Neural cell (in vitro differentiated cells): ENCODE measurements at regions not wholly inside any gene's neighbourhood (a gene's known extent, or its start where the extent isn't known, plus 50 kb on each side); places are given as distances from the start of the nearest gene placed in this dataset.

Experiments
- H2AFZ ChIP-seq: fragments of 200-600, 300-800 bp; sonication (generic), shearing (Covaris generic); 2 replicates; pipeline ENCODE4 v1.6.0; 2014; ENCODE audit warnings: low read depth, mild to moderate bottlenecking, antibody characterized with exemption, low read length, moderate library complexity
- H3F3A ChIP-seq: fragments of 200-600 bp; shearing (Covaris generic); 2 replicates; pipeline ENCODE4 v1.6.1; 2016; ENCODE audit warnings: mild to moderate bottlenecking, moderate library complexity, mixed read lengths, antibody characterized with exemption, low read length; ENCODE audit not compliant: insufficient read depth, poor library complexity, severe bottlenecking
- H3K27ac ChIP-seq: fragments of 200-600, 300-800 bp; sonication (generic), shearing (Covaris generic); 2 replicates; pipeline ENCODE4 v1.5.1; 2014; ENCODE audit warnings: mild to moderate bottlenecking, low read length, moderate library complexity
- H3K27me3 ChIP-seq: fragments of 300-800, 200-600 bp; sonication (generic), shearing (Covaris generic); 2 replicates; pipeline ENCODE4 v1.6.0; 2014; ENCODE audit warnings: mild to moderate bottlenecking, low read depth, low read length, moderate library complexity; ENCODE audit not compliant: insufficient read depth
- H3K36me3 ChIP-seq: fragments of 300-800, 200-600 bp; sonication (generic), shearing (Covaris generic); 2 replicates; pipeline ENCODE4 v1.5.1; 2014; ENCODE audit warnings: mild to moderate bottlenecking, antibody characterized with exemption, low read length, moderate library complexity; ENCODE audit not compliant: insufficient read depth
- H3K4me2 ChIP-seq: fragments of 300-800, 200-600 bp; sonication (generic), shearing (Covaris generic); 2 replicates; pipeline ENCODE4 v1.6.0; 2014; ENCODE audit warnings: mild to moderate bottlenecking, low read length
- H3K4me3 ChIP-seq: fragments of 300-800, 200-600 bp; sonication (generic), shearing (Covaris generic); 2 replicates; pipeline ENCODE4 v1.5.1; 2014; ENCODE audit warnings: mild to moderate bottlenecking, low read length, moderate library complexity
- H3K79me2 ChIP-seq: fragments of 200-600 bp; shearing (Covaris generic); replicated peaks from 2 replicates; pipeline ENCODE4 v1.6.0; 2014; ENCODE audit warnings: mild to moderate bottlenecking, low read length, moderate library complexity; ENCODE audit not compliant: insufficient read depth
- H3K9ac ChIP-seq: fragments of 300-800, 200-600 bp; sonication (generic), shearing (Covaris generic); 2 replicates; pipeline ENCODE4 v1.6.1; 2016; ENCODE audit warnings: mild to moderate bottlenecking, low read length, mixed read lengths
- H3K9me2 ChIP-seq: fragments of 200-600 bp; shearing (Covaris generic); 2 replicates; pipeline ENCODE4 v1.6.1; 2016; ENCODE audit warnings: mild to moderate bottlenecking, low read length, mixed read lengths; ENCODE audit not compliant: insufficient read depth
- H3K9me3 ChIP-seq: fragments of 200-600, 300-800 bp; sonication (generic), shearing (Covaris generic); 2 replicates; pipeline ENCODE4 v1.6.1; 2016; ENCODE audit warnings: mild to moderate bottlenecking, mixed run types, low read length, moderate library complexity, mixed read lengths
- H4K20me1 ChIP-seq: fragments of 200-600 bp; shearing (Covaris generic); 2 replicates; pipeline ENCODE4 v1.6.1; 2016; ENCODE audit warnings: mild to moderate bottlenecking, mixed run types; ENCODE audit not compliant: insufficient read depth
- CTCF ChIP-seq: fragments of 450-650 bp; IDR thresholded peaks from 2 replicates; pipeline ENCODE4 v1.5.1; 2014; ENCODE audit warnings: antibody characterized with exemption, mild to moderate bottlenecking, moderate library complexity; ENCODE audit not compliant: poor library complexity, severe bottlenecking
- EP300 ChIP-seq: fragments of 450-650 bp; conservative IDR thresholded peaks from 2 replicates; pipeline ENCODE4 v1.6.1; 2014; ENCODE audit warnings: antibody characterized with exemption, mild to moderate bottlenecking, moderate library complexity; ENCODE audit not compliant: poor library complexity, severe bottlenecking
- POLR2AphosphoS5 ChIP-seq: IDR thresholded peaks from 2 replicates; pipeline ENCODE4 v1.6.1; 2012
- REST ChIP-seq: IDR thresholded peaks from 2 replicates; pipeline ENCODE4 v1.6.1; 2012; ENCODE audit warnings: borderline replicate concordance
- TAF1 ChIP-seq: IDR thresholded peaks from 2 replicates; pipeline ENCODE4 v1.6.1; 2012; ENCODE audit warnings: low read depth

- H4K20me1 ChIP-seq = no peaks in the 10 kb centered on the region
- no peaks in the 10 kb centered on the region for H3K36me3 ChIP-seq
- no peaks in the 10 kb centered on the region for H3K79me2 ChIP-seq
- no peak overlapping the region for H3K4me2 ChIP-seq
- H3K27me3 ChIP-seq = no peaks in the 10 kb centered on the region
- H3K9me3 ChIP-seq = no peaks in the 10 kb centered on the region
- no peak overlapping the region for H3K27ac ChIP-seq
- H2AFZ ChIP-seq = no peak overlapping the region
- no peak for TF ChIP-seq CTCF
- no peak overlapping the region for H3K9ac ChIP-seq
- no peaks in the 10 kb centered on the region for H3K9me2 ChIP-seq
- H3F3A ChIP-seq = no peaks in the 10 kb centered on the region
- no peak overlapping the region for H3K4me3 ChIP-seq
Observed at GRCh38 chr20:60206259-60206658, 248.0 kb downstream of the CDH26 start.

GRCh38 chr20:60209048-60209447 is 250.8 kb downstream of the CDH26 start:
- no peaks in the 10 kb centered on the region for H3K27me3 ChIP-seq

More at GRCh38 chr20:60209048-60209447, 250.8 kb downstream of the CDH26 start:
- H3K36me3 ChIP-seq = no peaks in the 10 kb centered on the region
- no peak overlapping the region for H2AFZ ChIP-seq
- no peaks in the 10 kb centered on the region for H3F3A ChIP-seq
- no peaks in the 10 kb centered on the region for H3K79me2 ChIP-seq
- no peaks in the 10 kb centered on the region for H4K20me1 ChIP-seq
- H3K4me3 ChIP-seq = no peak overlapping the region
- TF ChIP-seq REST (no peak), EP300 (no peak), TAF1 (no peak), POLR2AphosphoS5 (no peak)
- no peak overlapping the region for H3K27ac ChIP-seq
- H3K9me2 ChIP-seq = no peaks in the 10 kb centered on the region
- H3K9ac ChIP-seq = no peak overlapping the region
- no peaks in the 10 kb centered on the region for H3K9me3 ChIP-seq
- no peak overlapping the region for H3K4me2 ChIP-seq
